ENCODE measurements at regions not wholly inside any gene's neighbourhood (a gene's known extent, or its start where the extent isn't known, plus 50 kb on each side); places are given as distances from the start of the nearest gene placed in this dataset.

- H3K27ac ChIP-seq: no peak overlapping the region
Observed at GRCh38 chr13:61838568-61838967, 422.9 kb upstream of the PCDH20 start.

GRCh38 chr13:61833228-61833627 is 417.6 kb upstream of the PCDH20 start:
- Histone ChIP-seq H3K4me3 (no peak overlapping the region), H3K27ac (no peak overlapping the region)

More at GRCh38 chr13:61838568-61838967, 422.9 kb upstream of the PCDH20 start:
- no peak overlapping the region for H3K4me3 ChIP-seq

GRCh38 chr13:61831026-61831425 is 415.4 kb upstream of the PCDH20 start:
- no peak overlapping the region for H3K4me3 ChIP-seq

GRCh38 chr13:61830475-61830874 is 414.8 kb upstream of the PCDH20 start:
- Histone ChIP-seq H3K4me3 (no peak overlapping the region), H3K27ac (no peak overlapping the region)

More at GRCh38 chr13:61831026-61831425, 415.4 kb upstream of the PCDH20 start:
- no peak overlapping the region for H3K27ac ChIP-seq

GRCh38 chr13:61824168-61824567 is 408.5 kb upstream of the PCDH20 start:
- H3K27ac ChIP-seq: no peak overlapping the region
- H3K4me3 ChIP-seq: no peak overlapping the region

GRCh38 chr13:61812286-61812685 is 396.6 kb upstream of the PCDH20 start:
- Histone ChIP-seq H3K4me3 (no peak overlapping the region), H3K27ac (no peak overlapping the region)

GRCh38 chr13:61810065-61810464 is 394.4 kb upstream of the PCDH20 start:
- no peak overlapping the region for H3K27ac ChIP-seq
- no peak overlapping the region for H3K4me3 ChIP-seq

GRCh38 chr13:61797397-61797796 is 381.7 kb upstream of the PCDH20 start:
- Histone ChIP-seq H3K4me3 (no peak overlapping the region), H3K27ac (no peak overlapping the region)

- Histone ChIP-seq H3K4me3 (no peak overlapping the region), H3K27ac (no peak overlapping the region)
Observed at GRCh38 chr13:61795580-61795979, 379.9 kb upstream of the PCDH20 start.

GRCh38 chr13:61779456-61779855 is 363.8 kb upstream of the PCDH20 start:
- Histone ChIP-seq H3K27ac (no peak overlapping the region), H3K4me3 (no peak overlapping the region)

GRCh38 chr13:61778531-61778930 is 362.9 kb upstream of the PCDH20 start:
- H3K27ac ChIP-seq: no peak overlapping the region

GRCh38 chr13:61777899-61778298 is 362.2 kb upstream of the PCDH20 start:
- H3K4me3 ChIP-seq: no peak overlapping the region

More at GRCh38 chr13:61778531-61778930, 362.9 kb upstream of the PCDH20 start:
- no peak overlapping the region for H3K4me3 ChIP-seq

GRCh38 chr13:61777271-61777670 is 361.6 kb upstream of the PCDH20 start:
- no peak overlapping the region for H3K4me3 ChIP-seq
- H3K27ac ChIP-seq: no peak overlapping the region

More at GRCh38 chr13:61777899-61778298, 362.2 kb upstream of the PCDH20 start:
- no peak overlapping the region for H3K27ac ChIP-seq

GRCh38 chr13:61774903-61775302 is 359.3 kb upstream of the PCDH20 start:
- Histone ChIP-seq H3K4me3 (no peak overlapping the region), H3K27ac (no peak overlapping the region)

GRCh38 chr13:61770681-61771080 is 355.0 kb upstream of the PCDH20 start:
- Histone ChIP-seq H3K4me3 (no peak overlapping the region), H3K27ac (no peak overlapping the region)

GRCh38 chr13:61768175-61768574 is 352.5 kb upstream of the PCDH20 start:
- H3K4me3 ChIP-seq: no peak overlapping the region

GRCh38 chr13:61766667-61767058 is 351.0 kb upstream of the PCDH20 start:
- Histone ChIP-seq H3K4me3 (no peak overlapping the region), H3K27ac (no peak overlapping the region)

More at GRCh38 chr13:61768175-61768574, 352.5 kb upstream of the PCDH20 start:
- H3K27ac ChIP-seq: no peak overlapping the region

GRCh38 chr13:61765940-61766666 is 350.5 kb upstream of the PCDH20 start:
- no peak overlapping the region for H3K27ac ChIP-seq
- H3K4me3 ChIP-seq: no peak overlapping the region

- Histone ChIP-seq H3K4me3 (no peak overlapping the region), H3K27ac (no peak overlapping the region)
Observed at GRCh38 chr13:61765181-61765742, 349.6 kb upstream of the PCDH20 start.

- H3K27ac ChIP-seq: no peak overlapping the region
- no peak overlapping the region for H3K4me3 ChIP-seq
Observed at GRCh38 chr13:61761690-61762089, 346.0 kb upstream of the PCDH20 start.

GRCh38 chr13:61760102-61760501 is 344.5 kb upstream of the PCDH20 start:
- no peak overlapping the region for H3K4me3 ChIP-seq
- no peak overlapping the region for H3K27ac ChIP-seq

- no peak overlapping the region for H3K27ac ChIP-seq
- no peak overlapping the region for H3K4me3 ChIP-seq
Observed at GRCh38 chr13:61756031-61756430, 340.4 kb upstream of the PCDH20 start.

Measured in skin epidermis (tissue), 12 donors.